ENCODE measurements at regions not wholly inside any gene's neighbourhood (a gene's known extent, or its start where the extent isn't known, plus 50 kb on each side); places are given as distances from the start of the nearest gene placed in this dataset.
"Not testable (repeated sequence)": the region's sequence is repeated elsewhere in the genome, so short reads cannot be mapped to it uniquely, and the experiment has no call there.

DNA sequence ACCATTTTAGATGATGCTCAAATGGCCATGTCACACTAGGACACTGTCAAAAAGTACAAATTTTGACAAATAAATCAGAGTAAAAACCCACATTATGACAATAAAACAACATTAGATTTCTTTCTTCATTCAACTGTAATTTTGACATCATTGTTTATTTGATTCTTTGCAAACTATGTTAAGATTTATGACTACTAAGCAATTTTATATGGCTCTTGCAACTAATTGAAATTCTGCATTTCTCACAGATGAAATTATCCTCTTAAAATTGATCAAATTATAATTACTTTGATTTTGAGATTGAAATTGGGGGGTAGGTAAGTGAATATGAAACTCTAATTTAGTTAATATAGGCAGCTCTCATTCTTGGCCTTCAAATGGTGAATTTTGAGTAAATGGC is 59.8 kb downstream of the ATOH1 start:
- DNase-seq = no peak

DNA sequence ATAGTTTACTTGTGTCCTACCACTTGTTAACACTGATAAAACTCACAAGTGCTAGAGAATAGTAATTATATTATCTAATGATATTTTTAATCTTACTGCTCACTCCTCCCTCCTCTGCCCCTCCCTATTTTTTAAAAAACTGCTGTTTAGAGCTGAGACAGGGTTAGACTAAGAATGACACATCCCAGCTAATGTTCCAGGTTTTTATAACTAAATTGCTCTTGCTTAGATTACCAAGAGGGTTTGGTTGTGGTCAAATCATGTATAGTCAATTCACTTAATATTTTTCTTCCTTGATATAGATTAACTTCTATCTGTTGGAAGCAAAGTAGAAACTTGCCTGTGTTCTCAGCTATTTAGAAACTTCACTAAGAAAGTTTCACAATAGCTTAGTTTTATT is 60.2 kb downstream of the ATOH1 start:
- DNase-seq = no peak

GRCh38 chr4:93891244-93891643 is 62.7 kb downstream of the ATOH1 start:
- DNase-seq = no peak

GRCh38 chr4:93894995-93895394 is 66.4 kb downstream of the ATOH1 start:
- DNase-seq = no peak

DNA sequence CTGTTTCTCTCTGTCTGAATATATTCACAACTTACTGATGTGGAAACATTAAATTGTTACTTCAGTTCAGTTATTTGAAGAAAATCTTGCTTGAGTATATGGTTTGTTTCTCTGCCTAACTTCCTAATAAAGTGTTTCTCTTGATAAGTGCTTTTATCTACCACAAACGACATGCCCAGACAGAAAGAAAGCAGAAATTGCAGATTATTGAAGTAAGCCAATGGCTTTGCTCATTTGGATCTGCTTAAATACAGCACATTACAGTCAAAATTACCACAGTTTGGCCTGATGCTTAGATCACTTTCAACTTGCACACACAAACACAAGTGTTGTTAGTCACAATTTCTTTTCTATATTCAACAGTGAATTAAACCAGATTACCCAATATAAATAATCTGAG is 68.0 kb downstream of the ATOH1 start:
- no peak for DNase-seq

- peak; percentile 1 for DNase-seq
Observed at GRCh38 chr4:93897559-93897958, 69.0 kb downstream of the ATOH1 start.

DNA sequence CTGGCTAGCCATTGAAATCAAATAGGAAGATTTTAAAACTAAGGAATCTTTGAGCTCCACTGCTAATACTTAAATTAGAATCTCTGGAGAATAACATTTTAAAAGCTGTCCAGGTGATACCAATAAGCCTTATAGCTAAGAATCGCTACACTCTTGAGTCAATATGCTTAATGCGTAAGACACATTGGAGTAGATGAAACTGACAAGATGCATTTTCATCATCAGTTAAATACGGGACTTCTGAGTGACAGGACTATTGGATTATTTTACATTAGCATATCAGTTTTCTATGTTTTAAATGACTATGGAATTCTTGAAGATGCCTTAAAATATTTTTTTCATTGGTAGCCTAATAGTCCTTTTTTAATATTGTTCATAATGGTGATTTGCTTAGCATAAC is 80.2 kb downstream of the ATOH1 start:
- no peak for DNase-seq

DNA sequence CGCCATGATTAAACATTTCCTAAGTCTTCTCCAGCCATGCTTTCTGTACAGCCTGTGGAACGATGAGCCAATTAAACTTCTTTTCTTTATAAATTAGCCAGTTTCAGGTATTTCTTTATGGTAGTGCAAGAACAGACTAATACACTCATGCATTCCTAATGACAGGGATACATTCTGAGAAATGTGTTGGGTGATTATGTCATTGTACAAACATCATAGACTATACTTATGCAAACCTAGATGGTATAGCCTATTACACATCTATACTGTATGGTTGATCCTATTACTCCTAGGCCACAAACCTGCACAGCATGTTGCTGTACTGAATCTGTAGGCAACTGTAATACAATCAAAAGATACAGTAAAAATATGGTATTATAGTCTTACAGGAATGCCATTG is 83.1 kb downstream of the ATOH1 start:
- no peak for DNase-seq

DNA sequence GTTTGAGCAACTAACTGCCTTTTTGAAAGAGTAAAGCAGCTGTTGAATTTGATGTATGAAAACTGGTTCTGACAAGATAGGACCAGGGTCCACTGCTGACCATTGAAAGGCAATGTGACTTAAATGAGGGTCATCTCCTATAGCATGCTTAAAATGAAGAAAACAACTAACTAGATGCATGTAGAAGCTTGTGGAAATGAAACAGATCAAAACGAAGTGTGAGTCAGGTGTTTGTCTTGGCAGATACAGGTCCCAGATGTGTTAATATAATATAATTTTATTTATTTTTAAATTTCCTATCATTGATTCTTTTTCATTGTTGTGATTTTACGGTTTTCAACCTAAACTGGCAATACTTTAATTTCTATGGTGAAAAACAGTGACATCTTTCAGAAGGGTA is 83.6 kb downstream of the ATOH1 start:
- no peak for DNase-seq

- no peak for DNase-seq
Observed at GRCh38 chr4:93918856-93919255, 90.3 kb downstream of the ATOH1 start.

DNA sequence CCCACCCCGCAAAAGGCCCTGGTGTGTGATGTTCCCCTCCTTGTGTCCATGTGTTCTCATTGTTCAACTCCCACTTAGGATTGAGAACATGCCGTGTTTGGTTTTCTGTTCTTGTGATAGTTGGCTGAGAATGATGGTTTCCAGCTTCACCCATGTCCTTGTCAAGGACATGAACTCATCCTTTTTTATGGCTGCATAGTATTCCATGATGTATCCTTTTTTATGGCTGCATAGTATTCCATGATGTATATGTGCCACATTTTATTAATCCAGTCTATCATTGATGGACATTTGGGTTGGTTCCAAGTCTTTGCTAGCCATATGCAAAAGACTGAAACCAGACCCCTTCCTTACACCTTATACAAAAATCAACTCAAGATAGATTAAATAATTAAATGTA is 95.0 kb downstream of the ATOH1 start:
- DNase-seq = not testable (repeated sequence)

DNA sequence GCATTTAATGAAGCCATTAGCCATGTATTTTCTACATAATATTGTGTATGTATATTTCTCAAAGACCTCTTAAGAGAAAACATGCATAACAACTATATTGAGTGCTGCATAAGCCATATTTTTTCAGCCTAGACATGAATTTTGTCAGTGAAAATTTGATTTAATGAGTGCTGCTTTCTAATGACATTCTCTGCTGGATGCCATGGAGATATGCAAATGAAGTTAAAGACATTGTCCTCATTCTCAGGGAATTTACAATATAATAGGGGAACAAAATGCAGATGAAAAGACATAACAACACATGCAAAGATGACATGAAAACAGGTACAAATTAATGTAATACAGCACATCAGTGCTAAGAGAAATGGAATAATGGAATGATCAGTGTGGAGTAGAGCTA is 118.7 kb downstream of the ATOH1 start:
- no peak for DNase-seq

DNA sequence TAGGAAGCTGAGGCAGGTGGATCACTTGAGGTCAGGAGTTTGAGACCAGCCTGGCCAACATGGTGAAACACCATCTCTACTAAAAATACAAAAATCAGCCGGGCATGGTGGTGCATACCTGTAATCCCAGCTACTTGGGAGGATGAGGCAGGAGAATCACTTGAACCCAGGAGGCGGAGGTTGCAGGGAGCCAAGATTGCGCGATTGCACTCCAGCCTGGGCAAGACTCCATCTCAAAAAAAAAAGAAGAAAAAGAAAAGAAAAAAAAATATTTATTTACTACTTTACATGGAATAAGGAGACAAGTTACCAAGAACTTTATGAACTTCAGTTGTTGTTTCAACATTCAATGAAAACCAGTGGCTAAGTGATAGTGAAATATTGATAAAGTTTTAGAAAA is 121.7 kb downstream of the ATOH1 start:
- not testable (repeated sequence) for DNase-seq

GRCh38 chr4:93957186-93957585 is 128.6 kb downstream of the ATOH1 start:
- DNase-seq = no peak

- DNase-seq = no peak
Observed at GRCh38 chr4:93960450-93960849, 131.9 kb downstream of the ATOH1 start.

DNA sequence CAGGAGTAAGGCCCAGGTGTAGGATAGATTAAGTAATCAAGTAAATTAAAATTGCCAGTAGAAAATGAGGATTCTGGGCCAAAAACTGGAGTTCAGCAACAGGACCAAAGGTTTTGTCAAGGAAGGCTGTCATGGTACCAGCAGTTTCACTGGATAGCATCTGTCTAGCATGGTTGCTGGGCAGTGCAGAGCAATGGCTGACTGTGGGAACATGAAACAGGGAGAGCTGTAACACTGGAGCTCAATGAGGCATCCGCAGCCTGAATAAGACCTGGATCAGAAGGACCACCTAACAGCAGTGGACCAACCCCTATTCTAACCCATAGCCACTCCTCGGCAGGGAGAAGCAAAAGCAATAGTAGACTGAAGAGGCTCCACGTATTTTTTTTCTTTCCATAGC is 132.4 kb downstream of the ATOH1 start:
- no peak for DNase-seq

GRCh38 chr4:93981594-93981993 is 153.0 kb downstream of the ATOH1 start:
- DNase-seq = no peak

- DNase-seq = no peak
Observed at GRCh38 chr4:93982255-93982654, 153.7 kb downstream of the ATOH1 start.

- no peak for DNase-seq
Observed at GRCh38 chr4:93983140-93983539, 154.6 kb downstream of the ATOH1 start.

GRCh38 chr4:93994175-93994994 is 165.8 kb downstream of the ATOH1 start:
- DNase-seq = no peak

GRCh38 chr4:93996895-93997294 is 168.3 kb downstream of the ATOH1 start:
- DNase-seq = no peak

GRCh38 chr4:94000559-94000958 is 172.0 kb downstream of the ATOH1 start:
- DNase-seq = no peak

- no peak for DNase-seq
Observed at GRCh38 chr4:94006932-94007331, 178.4 kb downstream of the ATOH1 start.

DNA sequence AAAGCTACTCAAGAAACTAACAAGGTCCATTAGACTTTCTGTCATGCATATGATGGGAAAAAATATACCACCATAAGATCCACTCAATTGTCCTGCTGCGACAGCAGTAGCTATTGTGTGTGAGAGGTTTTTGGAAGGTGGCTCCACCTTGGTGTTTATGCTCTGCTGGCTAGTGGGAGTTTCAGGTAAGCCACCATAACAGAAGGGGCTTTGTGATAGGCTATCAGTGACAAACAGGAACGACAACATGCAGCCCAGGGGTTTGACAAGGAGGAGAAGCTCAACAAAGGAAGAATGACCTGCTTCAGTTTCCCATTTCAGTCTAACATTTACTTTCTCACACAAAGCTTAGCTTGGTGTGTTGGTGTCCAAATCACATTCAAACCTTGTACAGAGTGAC is 182.6 kb downstream of the ATOH1 start:
- DNase-seq = no peak

DNA sequence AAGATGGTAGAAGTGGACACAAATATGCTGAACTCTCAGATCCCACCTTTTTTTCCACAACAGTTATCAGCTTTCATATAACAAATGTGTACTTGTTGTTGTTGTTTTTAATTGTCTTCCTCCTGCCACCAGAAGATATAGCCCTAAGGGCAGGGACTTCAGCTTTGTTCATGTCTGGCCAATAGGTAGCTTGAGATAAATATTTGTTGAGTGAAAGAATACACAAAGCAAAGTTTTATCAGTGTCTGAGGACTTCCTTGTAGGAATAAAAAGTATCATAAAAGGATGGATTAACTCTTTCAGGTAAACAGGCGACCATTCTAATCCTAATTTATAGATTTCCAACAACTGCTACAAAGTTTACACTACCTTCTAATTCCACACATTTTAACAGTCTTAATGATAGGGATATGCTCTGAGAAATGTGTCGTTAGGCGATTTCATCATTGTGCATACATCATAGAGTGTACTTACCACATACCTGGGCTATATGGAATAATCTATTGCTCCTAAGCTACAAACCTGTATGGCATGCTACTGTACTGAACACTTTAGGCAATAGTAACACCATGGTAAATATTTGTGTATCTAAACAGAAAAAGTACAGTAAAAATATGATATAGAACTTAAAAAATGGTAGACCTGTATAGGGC is 186.1 kb downstream of the ATOH1 start:
- no peak for DNase-seq

All from activated CD4-positive, alpha-beta T cell treated with anti-CD3 and anti-CD28 coated beads, Interleukin-2, Interleukin-6, amounts not matched to agents 100 ng/mL and 50 ng/mL, durations not matched to agents 16 hours and 8 hours (primary cell).